DND-41 (cell line): ENCODE measurements at regions not wholly inside any gene's neighbourhood (a gene's known extent, or its start where the extent isn't known, plus 50 kb on each side); places are given as distances from the start of the nearest gene placed in this dataset.

Source experiments
- ATAC-seq: fragments of 200-7000 bp; cut with Tn5 transposase; 3 replicates; pipeline ENCODE4 v1.9.1; 2021; ENCODE audit warnings: low read depth; ENCODE audit not compliant: insufficient read depth
- DNase-seq: peaks from one replicate; pipeline ENCODE4 v3.0.0-alpha.2; 2020
- H2AFZ ChIP-seq: 2 replicates; pipeline ENCODE4 v1.6.0; 2012; ENCODE audit warnings: low read depth, low read length
- H3K27ac ChIP-seq: 2 replicates; pipeline ENCODE4 v1.5.1; 2012; ENCODE audit warnings: low read length, inconsistent platforms
- H3K27me3 ChIP-seq: fragments of 200-600 bp; sonication (generic); 2 replicates; pipeline ENCODE4 v1.6.0; 2012; ENCODE audit warnings: low read length, mild to moderate bottlenecking, inconsistent platforms; ENCODE audit not compliant: insufficient read depth, poor library complexity
- H3K36me3 ChIP-seq: 2 replicates; pipeline ENCODE4 v1.5.1; 2012; ENCODE audit warnings: low read length, inconsistent platforms; ENCODE audit not compliant: insufficient read depth
- H3K4me1 ChIP-seq: 2 replicates; pipeline ENCODE4 v1.5.1; 2012; ENCODE audit warnings: mild to moderate bottlenecking, low read length; ENCODE audit not compliant: insufficient read depth
- H3K4me2 ChIP-seq: 2 replicates; pipeline ENCODE4 v1.6.0; 2012; ENCODE audit warnings: mild to moderate bottlenecking, moderate library complexity, low read length, inconsistent platforms; ENCODE audit not compliant: insufficient read depth
- H3K4me3 ChIP-seq, 2 experiments: fragments of 200-600 bp in 1 of 2; shearing (Covaris generic) in 1 of 2; 2 replicates each; pipeline ENCODE4 v1.5.1; 2012 to 2016; ENCODE audit warnings: inconsistent platforms in 2 of 2, low read length in 2 of 2, mild to moderate bottlenecking in 2 of 2, low read depth in 1 of 2, moderate library complexity in 1 of 2
- H3K79me2 ChIP-seq: 2 replicates; pipeline ENCODE4 v1.6.0; 2012; ENCODE audit warnings: low read length, inconsistent platforms; ENCODE audit not compliant: insufficient read depth
- H3K9ac ChIP-seq: 2 replicates; pipeline ENCODE4 v1.6.0; 2012; ENCODE audit warnings: low read depth, mild to moderate bottlenecking, inconsistent platforms, low read length, moderate library complexity
- H3K9me3 ChIP-seq: 2 replicates; pipeline ENCODE4 v1.5.1; 2012; ENCODE audit warnings: low read length, moderate library complexity, mild to moderate bottlenecking, inconsistent platforms; ENCODE audit not compliant: insufficient read depth, severe bottlenecking
- H4K20me1 ChIP-seq: 2 replicates; pipeline ENCODE4 v1.6.0; 2012; ENCODE audit warnings: low read length; ENCODE audit not compliant: insufficient read depth
- EZH2 ChIP-seq: IDR thresholded peaks from 3 replicates; pipeline ENCODE4 v1.6.1; 2012; ENCODE audit warnings: borderline replicate concordance, low read depth, mild to moderate bottlenecking, moderate library complexity, low read length, inconsistent platforms; ENCODE audit not compliant: severe bottlenecking
- TF ChIP-seq, protein P1 (sequence below): IDR thresholded peaks from 2 replicates; pipeline ENCODE4 v1.5.1; 2012; ENCODE audit warnings: borderline replicate concordance, low read length, moderate library complexity, mild to moderate bottlenecking; ENCODE audit not compliant: poor library complexity, severe bottlenecking; ENCODE audit errors: extremely low read depth

DNA sequence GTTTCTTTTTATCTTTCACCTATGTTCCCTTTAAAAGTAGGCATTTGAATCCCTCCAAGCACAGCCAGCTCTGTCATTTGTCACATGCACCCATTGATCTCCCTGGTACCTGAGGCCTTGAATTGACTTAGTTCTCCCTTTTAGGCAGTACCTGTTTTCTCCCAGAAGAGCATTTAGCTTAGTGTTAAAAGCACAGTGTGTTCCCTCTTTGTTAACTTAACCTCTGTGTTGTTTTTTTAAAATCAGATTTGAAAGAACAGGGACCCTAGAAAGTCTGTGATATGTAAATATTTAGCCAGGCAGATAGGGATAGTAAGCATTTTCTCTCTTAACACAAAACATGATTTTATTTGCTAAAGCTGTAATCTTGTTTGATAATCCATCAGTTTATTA, 113.8 kb upstream of the SPATA31D4 start:
- ATAC-seq = no peak
- no peak for DNase-seq
- Histone ChIP-seq H3K79me2 (no peaks in the 10 kb centered on the region), H3K27me3 (no peaks in the 10 kb centered on the region), H3K9me3 (no peaks in the 10 kb centered on the region), H3K4me2 (no peak overlapping the region), H2AFZ (no peak overlapping the region), H3K4me3 (no peak overlapping the region), H4K20me1 (no peaks in the 10 kb centered on the region), H3K9ac (no peak overlapping the region), H3K27ac (0 out of 2 replicates have a peak overlapping the region, but pooled peaks have one; percentile 16), H3K4me1 (peaks cover 17% of the 10 kb centered on the region), H3K36me3 (no peaks in the 10 kb centered on the region)
- TF ChIP-seq EZH2 = no peak
- TF ChIP-seq, protein P1, sequence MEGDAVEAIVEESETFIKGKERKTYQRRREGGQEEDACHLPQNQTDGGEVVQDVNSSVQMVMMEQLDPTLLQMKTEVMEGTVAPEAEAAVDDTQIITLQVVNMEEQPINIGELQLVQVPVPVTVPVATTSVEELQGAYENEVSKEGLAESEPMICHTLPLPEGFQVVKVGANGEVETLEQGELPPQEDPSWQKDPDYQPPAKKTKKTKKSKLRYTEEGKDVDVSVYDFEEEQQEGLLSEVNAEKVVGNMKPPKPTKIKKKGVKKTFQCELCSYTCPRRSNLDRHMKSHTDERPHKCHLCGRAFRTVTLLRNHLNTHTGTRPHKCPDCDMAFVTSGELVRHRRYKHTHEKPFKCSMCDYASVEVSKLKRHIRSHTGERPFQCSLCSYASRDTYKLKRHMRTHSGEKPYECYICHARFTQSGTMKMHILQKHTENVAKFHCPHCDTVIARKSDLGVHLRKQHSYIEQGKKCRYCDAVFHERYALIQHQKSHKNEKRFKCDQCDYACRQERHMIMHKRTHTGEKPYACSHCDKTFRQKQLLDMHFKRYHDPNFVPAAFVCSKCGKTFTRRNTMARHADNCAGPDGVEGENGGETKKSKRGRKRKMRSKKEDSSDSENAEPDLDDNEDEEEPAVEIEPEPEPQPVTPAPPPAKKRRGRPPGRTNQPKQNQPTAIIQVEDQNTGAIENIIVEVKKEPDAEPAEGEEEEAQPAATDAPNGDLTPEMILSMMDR = no peak

DNA sequence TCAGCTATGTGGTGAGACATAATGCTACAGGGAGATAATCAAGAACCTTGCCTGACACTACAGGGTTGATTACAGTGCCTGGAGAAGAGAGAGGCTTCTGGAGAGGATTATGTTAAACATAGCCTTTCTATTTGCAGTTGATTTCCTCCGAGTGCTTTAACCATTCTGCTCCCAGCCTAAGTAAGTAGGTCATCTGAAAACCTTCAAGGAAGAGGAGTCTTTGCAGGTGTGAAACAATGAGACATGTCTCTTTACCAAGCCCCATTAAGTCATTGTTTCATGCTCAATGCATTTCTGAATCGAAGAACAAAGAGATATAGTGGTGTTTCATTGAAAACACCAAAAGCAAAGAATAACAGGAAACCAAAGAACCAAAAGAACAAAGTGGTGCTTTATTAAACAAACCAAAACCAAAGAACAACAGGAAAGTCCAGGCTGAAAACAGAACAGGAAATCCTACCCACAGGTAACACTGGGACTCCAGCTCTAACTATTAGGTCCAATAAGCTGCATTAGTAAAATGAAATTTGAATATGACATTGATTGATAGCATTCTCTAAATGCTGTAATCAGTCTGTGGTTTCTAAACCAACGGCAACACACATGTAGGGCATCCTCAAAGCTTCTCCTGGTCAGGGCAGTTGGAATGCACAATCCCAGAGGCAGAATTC, 113.3 kb upstream of the SPATA31D4 start:
- ATAC-seq = peak; percentile 85
- Histone ChIP-seq H3K9ac (no peak overlapping the region), H3K27me3 (no peaks in the 10 kb centered on the region), H3K27ac (0 out of 2 replicates have a peak overlapping the region, but pooled peaks have one; percentile 16), H3K36me3 (no peaks in the 10 kb centered on the region), H3K9me3 (no peaks in the 10 kb centered on the region), H3K4me1 (peaks cover 17% of the 10 kb centered on the region), H3K79me2 (no peaks in the 10 kb centered on the region), H3K4me2 (peak overlapping the region; percentile 3; the same call in 1 of the 2 replicates), H4K20me1 (no peaks in the 10 kb centered on the region), H3K4me3 (no peak overlapping the region), H2AFZ (no peak overlapping the region)
- TF ChIP-seq EZH2 = no peak
- TF ChIP-seq, protein P1 = no peak
- DNase-seq = no peak

DNA sequence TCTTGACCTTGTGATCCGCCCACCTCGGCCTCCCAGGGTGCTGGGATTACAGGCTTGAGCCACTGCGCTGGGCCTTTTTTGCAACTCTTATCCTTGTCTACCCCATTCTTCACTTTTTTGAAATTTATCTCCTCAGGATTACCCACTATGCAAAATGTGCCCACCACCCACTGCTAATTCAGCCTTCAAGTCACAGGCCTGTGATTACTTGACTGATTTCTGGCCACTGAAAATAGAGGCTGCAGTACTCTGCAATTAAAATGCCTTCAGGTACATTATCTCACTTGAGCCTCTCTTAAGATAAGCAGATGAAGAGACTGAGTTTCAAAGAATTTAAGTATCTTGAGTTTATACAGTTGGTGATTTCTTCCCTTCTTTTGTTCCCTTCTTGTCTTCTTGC, 112.4 kb upstream of the SPATA31D4 start:
- Histone ChIP-seq H4K20me1 (no peaks in the 10 kb centered on the region), H3K36me3 (no peaks in the 10 kb centered on the region), H3K27ac (no peak overlapping the region), H3K4me1 (peaks cover 17% of the 10 kb centered on the region), H3K27me3 (no peaks in the 10 kb centered on the region), H3K4me2 (no peak overlapping the region), H3K9ac (no peak overlapping the region), H2AFZ (no peak overlapping the region), H3K9me3 (no peaks in the 10 kb centered on the region), H3K4me3 (no peak overlapping the region), H3K79me2 (no peaks in the 10 kb centered on the region)
- ATAC-seq (no peak), DNase-seq (no peak)
- TF ChIP-seq EZH2 = no peak
- TF ChIP-seq, protein P1 = no peak
